Stimulated activated memory B cell treated with anti-CD40 and anti-IgM and Interleukin-4, amounts not matched to agents 10 μg/mL and 1 μg/mL and 100 μg/mL, for 72 hours (primary cell): ENCODE measurements at regions not wholly inside any gene's neighbourhood (a gene's known extent, or its start where the extent isn't known, plus 50 kb on each side); places are given as distances from the start of the nearest gene placed in this dataset.

Experiments
- ATAC-seq: fragments of 150-1000 bp; cut with Tn5 transposase; 2 replicates; pipeline ENCODE4 v1.10.0; 2021
- H3K27ac Mint-ChIP-seq: one replicate; pipeline ENCODE4 v1.8.0; 2022; ENCODE audit warnings: mild to moderate bottlenecking, mixed read lengths
- H3K27me3 Mint-ChIP-seq: one replicate; pipeline ENCODE4 v1.8.0; 2022; ENCODE audit warnings: mixed read lengths
- H3K36me3 Mint-ChIP-seq: one replicate; pipeline ENCODE4 v1.8.0; 2022; ENCODE audit warnings: mixed read lengths
- H3K4me1 Mint-ChIP-seq: one replicate; pipeline ENCODE4 v1.8.0; 2022; ENCODE audit warnings: mixed read lengths
- H3K4me3 Mint-ChIP-seq: one replicate; pipeline ENCODE4 v1.8.0; 2022; ENCODE audit warnings: mild to moderate bottlenecking, moderate library complexity, mixed read lengths
- H3K9me3 Mint-ChIP-seq: one replicate; pipeline ENCODE4 v1.8.0; 2022; ENCODE audit warnings: mixed read lengths

- ATAC-seq = no peak
- H3K27ac Mint-ChIP-seq = no peak overlapping the region
- H3K4me3 Mint-ChIP-seq = no peak overlapping the region
- H3K27me3 Mint-ChIP-seq = no peaks in the 10 kb centered on the region
- no peaks in the 10 kb centered on the region for H3K4me1 Mint-ChIP-seq
- H3K36me3 Mint-ChIP-seq = no peaks in the 10 kb centered on the region
- no peaks in the 10 kb centered on the region for H3K9me3 Mint-ChIP-seq
These were observed 544.2 kb upstream of the KLF12 start for GRCh38 chr13:74678308-74678965.

- no peaks in the 10 kb centered on the region for H3K27me3 Mint-ChIP-seq
- no peaks in the 10 kb centered on the region for H3K9me3 Mint-ChIP-seq
- H3K27ac Mint-ChIP-seq = no peak overlapping the region
- no peaks in the 10 kb centered on the region for H3K4me1 Mint-ChIP-seq
- H3K36me3 Mint-ChIP-seq = no peaks in the 10 kb centered on the region
- ATAC-seq = no peak
- H3K4me3 Mint-ChIP-seq = no peak overlapping the region
These were observed 541.8 kb upstream of the KLF12 start for GRCh38 chr13:74675972-74676371.

- no peak overlapping the region for H3K4me3 Mint-ChIP-seq
- ATAC-seq = no peak
- H3K4me1 Mint-ChIP-seq = no peaks in the 10 kb centered on the region
- no peaks in the 10 kb centered on the region for H3K27me3 Mint-ChIP-seq
- H3K27ac Mint-ChIP-seq = no peak overlapping the region
- no peaks in the 10 kb centered on the region for H3K9me3 Mint-ChIP-seq
- no peaks in the 10 kb centered on the region for H3K36me3 Mint-ChIP-seq
These were observed 541.0 kb upstream of the KLF12 start for GRCh38 chr13:74675182-74675581.

- ATAC-seq = no peak
These were observed 540.5 kb upstream of the KLF12 start for GRCh38 chr13:74674720-74675119.

GRCh38 chr13:74669149-74669548 is 534.9 kb upstream of the KLF12 start:
- H3K9me3 Mint-ChIP-seq = no peaks in the 10 kb centered on the region
- H3K4me1 Mint-ChIP-seq = no peaks in the 10 kb centered on the region
- no peaks in the 10 kb centered on the region for H3K36me3 Mint-ChIP-seq
- peaks cover 10% of the 10 kb centered on the region for H3K27me3 Mint-ChIP-seq
- H3K4me3 Mint-ChIP-seq = no peak overlapping the region
- peak; percentile 16 for ATAC-seq
- H3K27ac Mint-ChIP-seq = no peak overlapping the region

More at GRCh38 chr13:74674720-74675119, 540.5 kb upstream of the KLF12 start:
- H3K27ac Mint-ChIP-seq = no peak overlapping the region
- no peaks in the 10 kb centered on the region for H3K9me3 Mint-ChIP-seq
- no peaks in the 10 kb centered on the region for H3K27me3 Mint-ChIP-seq
- no peaks in the 10 kb centered on the region for H3K4me1 Mint-ChIP-seq
- no peak overlapping the region for H3K4me3 Mint-ChIP-seq
- no peaks in the 10 kb centered on the region for H3K36me3 Mint-ChIP-seq

- Mint-ChIP-seq H3K4me3 (no peak overlapping the region), H3K36me3 (no peaks in the 10 kb centered on the region), H3K4me1 (no peaks in the 10 kb centered on the region), H3K27ac (no peak overlapping the region), H3K9me3 (no peaks in the 10 kb centered on the region), H3K27me3 (peaks cover 10% of the 10 kb centered on the region)
- no peak for ATAC-seq
These were observed 533.5 kb upstream of the KLF12 start for GRCh38 chr13:74667656-74668203.

- peaks cover 10% of the 10 kb centered on the region for H3K27me3 Mint-ChIP-seq
These were observed 528.7 kb upstream of the KLF12 start for GRCh38 chr13:74662905-74663304.

GRCh38 chr13:74661851-74662250 is 527.6 kb upstream of the KLF12 start:
- Mint-ChIP-seq H3K36me3 (no peaks in the 10 kb centered on the region), H3K27me3 (peaks cover 7% of the 10 kb centered on the region), H3K9me3 (no peaks in the 10 kb centered on the region), H3K4me1 (no peaks in the 10 kb centered on the region), H3K27ac (no peak overlapping the region), H3K4me3 (no peak overlapping the region)
- ATAC-seq = no peak

More at GRCh38 chr13:74662905-74663304, 528.7 kb upstream of the KLF12 start:
- Mint-ChIP-seq H3K27ac (no peak overlapping the region), H3K4me1 (no peaks in the 10 kb centered on the region), H3K4me3 (no peak overlapping the region), H3K36me3 (no peaks in the 10 kb centered on the region), H3K9me3 (no peaks in the 10 kb centered on the region)
- ATAC-seq = no peak

GRCh38 chr13:74657765-74658164 is 523.6 kb upstream of the KLF12 start:
- H3K36me3 Mint-ChIP-seq = no peaks in the 10 kb centered on the region
- H3K27ac Mint-ChIP-seq = no peak overlapping the region
- no peak for ATAC-seq
- no peaks in the 10 kb centered on the region for H3K4me1 Mint-ChIP-seq
- H3K27me3 Mint-ChIP-seq = no peaks in the 10 kb centered on the region
- no peak overlapping the region for H3K4me3 Mint-ChIP-seq
- H3K9me3 Mint-ChIP-seq = no peaks in the 10 kb centered on the region

- Mint-ChIP-seq H3K27ac (no peak overlapping the region), H3K4me3 (no peak overlapping the region), H3K36me3 (no peaks in the 10 kb centered on the region), H3K27me3 (no peaks in the 10 kb centered on the region), H3K4me1 (no peaks in the 10 kb centered on the region), H3K9me3 (no peaks in the 10 kb centered on the region)
- ATAC-seq = no peak
These were observed 516.9 kb upstream of the KLF12 start for GRCh38 chr13:74651121-74651520.

GRCh38 chr13:74647991-74648390 is 513.8 kb upstream of the KLF12 start:
- no peaks in the 10 kb centered on the region for H3K4me1 Mint-ChIP-seq
- H3K36me3 Mint-ChIP-seq = no peaks in the 10 kb centered on the region
- H3K27me3 Mint-ChIP-seq = no peaks in the 10 kb centered on the region
- H3K9me3 Mint-ChIP-seq = no peaks in the 10 kb centered on the region
- H3K27ac Mint-ChIP-seq = no peak overlapping the region
- no peak overlapping the region for H3K4me3 Mint-ChIP-seq
- ATAC-seq = no peak

GRCh38 chr13:74647211-74647610 is 513.0 kb upstream of the KLF12 start:
- H3K27me3 Mint-ChIP-seq = no peaks in the 10 kb centered on the region
- no peaks in the 10 kb centered on the region for H3K4me1 Mint-ChIP-seq
- H3K9me3 Mint-ChIP-seq = no peaks in the 10 kb centered on the region
- no peaks in the 10 kb centered on the region for H3K36me3 Mint-ChIP-seq
- H3K4me3 Mint-ChIP-seq = no peak overlapping the region
- no peak for ATAC-seq
- H3K27ac Mint-ChIP-seq = no peak overlapping the region

- no peaks in the 10 kb centered on the region for H3K27me3 Mint-ChIP-seq
- no peak overlapping the region for H3K27ac Mint-ChIP-seq
- H3K36me3 Mint-ChIP-seq = no peaks in the 10 kb centered on the region
- no peak for ATAC-seq
- no peak overlapping the region for H3K4me3 Mint-ChIP-seq
- no peaks in the 10 kb centered on the region for H3K4me1 Mint-ChIP-seq
- no peaks in the 10 kb centered on the region for H3K9me3 Mint-ChIP-seq
These were observed 511.9 kb upstream of the KLF12 start for GRCh38 chr13:74646091-74646490.

GRCh38 chr13:74645586-74645985 is 511.4 kb upstream of the KLF12 start:
- no peaks in the 10 kb centered on the region for H3K4me1 Mint-ChIP-seq
- no peak overlapping the region for H3K27ac Mint-ChIP-seq
- no peaks in the 10 kb centered on the region for H3K27me3 Mint-ChIP-seq
- H3K9me3 Mint-ChIP-seq = no peaks in the 10 kb centered on the region
- ATAC-seq = no peak
- no peak overlapping the region for H3K4me3 Mint-ChIP-seq
- H3K36me3 Mint-ChIP-seq = no peaks in the 10 kb centered on the region

- no peak overlapping the region for H3K27ac Mint-ChIP-seq
- H3K36me3 Mint-ChIP-seq = no peaks in the 10 kb centered on the region
- no peak overlapping the region for H3K4me3 Mint-ChIP-seq
- no peaks in the 10 kb centered on the region for H3K9me3 Mint-ChIP-seq
- no peaks in the 10 kb centered on the region for H3K27me3 Mint-ChIP-seq
- no peak for ATAC-seq
- no peaks in the 10 kb centered on the region for H3K4me1 Mint-ChIP-seq
These were observed 510.0 kb upstream of the KLF12 start for GRCh38 chr13:74644229-74644628.

GRCh38 chr13:74641586-74641985 is 507.4 kb upstream of the KLF12 start:
- Mint-ChIP-seq H3K4me3 (no peak overlapping the region), H3K27me3 (no peaks in the 10 kb centered on the region), H3K36me3 (no peaks in the 10 kb centered on the region), H3K27ac (no peak overlapping the region), H3K9me3 (no peaks in the 10 kb centered on the region), H3K4me1 (no peaks in the 10 kb centered on the region)
- no peak for ATAC-seq
